Mucosa of rectum (tissue), 2 donors: ENCODE measurements at regions not wholly inside any gene's neighbourhood (a gene's known extent, or its start where the extent isn't known, plus 50 kb on each side); places are given as distances from the start of the nearest gene placed in this dataset.

Experiments
- H3K27ac ChIP-seq, 2 donors: one replicate each; pipeline ENCODE4 v1.7.0; 2013; ENCODE audit warnings: inconsistent platforms in 2 of 2, low read depth in 2 of 2, low read length in 2 of 2
- H3K27me3 ChIP-seq, 2 donors: one replicate each; pipeline ENCODE4 v1.7.0; 2013; ENCODE audit warnings: low read length in 2 of 2; ENCODE audit not compliant: control insufficient read depth in 2 of 2, insufficient read depth in 2 of 2
- H3K36me3 ChIP-seq, 2 donors: one replicate each; pipeline ENCODE4 v1.7.0; 2013; ENCODE audit warnings: low read length in 2 of 2; ENCODE audit not compliant: control insufficient read depth in 2 of 2, insufficient read depth in 2 of 2
- H3K4me1 ChIP-seq, 2 donors: one replicate each; pipeline ENCODE4 v1.7.0; 2013; ENCODE audit warnings: low read length in 2 of 2, mild to moderate bottlenecking in 1 of 2; ENCODE audit not compliant: control insufficient read depth in 2 of 2, insufficient read depth in 2 of 2
- H3K4me3 ChIP-seq, 2 donors: one replicate each; pipeline ENCODE4 v1.7.0; 2013; ENCODE audit warnings: low read length in 2 of 2
- H3K9ac ChIP-seq, 2 donors: one replicate each; pipeline ENCODE4 v1.7.0; 2013; ENCODE audit warnings: low read length in 2 of 2, low read depth in 1 of 2, mild to moderate bottlenecking in 1 of 2
- H3K9me3 ChIP-seq, 2 donors: one replicate each; pipeline ENCODE4 v1.7.0; 2013; ENCODE audit warnings: low read length in 2 of 2; ENCODE audit not compliant: control insufficient read depth in 2 of 2
- donor health status: healthy.
- donor health status: Normal muscosa, but diverticular disease.

- no peaks in the 10 kb centered on the region for H3K9me3 ChIP-seq
- no peak overlapping the region for H3K4me3 ChIP-seq
- no peaks in the 10 kb centered on the region for H3K27me3 ChIP-seq
- H3K4me1 ChIP-seq: no peaks in the 10 kb centered on the region
- H3K36me3 ChIP-seq: no peaks in the 10 kb centered on the region
- H3K9ac ChIP-seq: no peak overlapping the region
- H3K27ac ChIP-seq: no peak overlapping the region
Observed at GRCh38 chr7:81317741-81318140, 398.9 kb upstream of the SEMA3C start.

DNA sequence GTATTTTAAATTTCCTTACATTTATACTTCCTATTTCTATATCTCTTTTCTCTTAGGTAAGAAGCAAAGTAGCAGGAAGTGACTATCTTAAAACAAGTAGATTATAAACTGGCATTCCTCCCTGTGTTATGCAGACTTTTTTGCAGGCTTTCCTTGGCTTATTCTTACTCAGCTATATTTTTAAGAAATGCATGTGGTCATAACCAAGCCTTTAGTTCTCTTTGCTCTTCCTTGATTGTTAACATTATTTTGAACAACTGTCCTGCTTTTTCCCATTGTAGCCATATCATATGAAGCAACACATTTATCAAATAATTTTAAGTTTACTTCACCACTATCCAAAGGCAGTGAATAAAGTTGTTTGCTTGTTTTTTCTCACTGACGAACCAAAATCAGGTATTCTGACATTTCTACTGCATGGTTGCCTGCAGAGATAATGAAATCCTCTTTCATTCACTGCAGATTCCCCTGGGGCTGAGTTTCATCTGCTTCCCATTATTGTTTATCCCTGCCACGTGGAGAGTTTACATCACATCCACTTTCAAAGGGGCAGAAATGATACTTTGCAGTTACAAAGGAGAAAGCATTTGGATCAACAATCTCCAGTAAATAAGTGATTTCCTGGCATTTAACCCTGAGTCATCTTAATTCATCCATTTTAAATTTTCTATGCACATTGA is 389.9 kb upstream of the SEMA3C start:
- Histone ChIP-seq H3K27ac (no peak overlapping the region), H3K9ac (no peak overlapping the region), H3K4me1 (no peaks in the 10 kb centered on the region), H3K4me3 (no peak overlapping the region), H3K9me3 (no peaks in the 10 kb centered on the region), H3K36me3 (no peaks in the 10 kb centered on the region), H3K27me3 (no peaks in the 10 kb centered on the region)

DNA sequence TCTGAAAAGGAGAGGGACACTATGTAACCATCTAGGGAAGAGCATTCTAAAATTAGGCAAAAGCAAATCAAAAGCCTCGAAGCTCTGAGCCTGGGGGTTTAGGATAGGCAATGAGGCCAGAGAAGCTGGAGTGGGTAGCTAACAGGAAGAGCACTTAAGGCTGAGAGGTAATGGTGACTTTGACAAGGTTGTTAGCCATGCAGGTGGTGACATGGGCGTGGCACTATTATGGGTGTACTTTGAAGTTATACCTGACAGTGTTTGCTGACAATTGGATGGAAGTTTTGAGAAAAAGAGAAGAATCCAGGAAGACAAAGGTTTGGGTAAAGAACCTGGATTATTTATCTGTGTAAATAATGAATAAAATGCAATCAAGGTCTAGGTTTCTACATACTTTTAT is 383.0 kb upstream of the SEMA3C start:
- H3K4me3 ChIP-seq: no peak overlapping the region
- H3K27me3 ChIP-seq: no peaks in the 10 kb centered on the region
- H3K9me3 ChIP-seq: no peaks in the 10 kb centered on the region
- H3K4me1 ChIP-seq: peaks cover 8% of the 10 kb centered on the region in 2 donors
- no peak overlapping the region for H3K9ac ChIP-seq
- no peaks in the 10 kb centered on the region for H3K36me3 ChIP-seq
- H3K27ac ChIP-seq: no peak overlapping the region

- H3K4me3 ChIP-seq: no peak overlapping the region
- no peak overlapping the region for H3K9ac ChIP-seq
- no peak overlapping the region for H3K27ac ChIP-seq
- H3K27me3 ChIP-seq: no peaks in the 10 kb centered on the region
- H3K9me3 ChIP-seq: no peaks in the 10 kb centered on the region
- no peaks in the 10 kb centered on the region for H3K36me3 ChIP-seq
- H3K4me1 ChIP-seq: peaks cover 8% of the 10 kb centered on the region in 2 donors
Observed at GRCh38 chr7:81300753-81301152, 381.9 kb upstream of the SEMA3C start.

DNA sequence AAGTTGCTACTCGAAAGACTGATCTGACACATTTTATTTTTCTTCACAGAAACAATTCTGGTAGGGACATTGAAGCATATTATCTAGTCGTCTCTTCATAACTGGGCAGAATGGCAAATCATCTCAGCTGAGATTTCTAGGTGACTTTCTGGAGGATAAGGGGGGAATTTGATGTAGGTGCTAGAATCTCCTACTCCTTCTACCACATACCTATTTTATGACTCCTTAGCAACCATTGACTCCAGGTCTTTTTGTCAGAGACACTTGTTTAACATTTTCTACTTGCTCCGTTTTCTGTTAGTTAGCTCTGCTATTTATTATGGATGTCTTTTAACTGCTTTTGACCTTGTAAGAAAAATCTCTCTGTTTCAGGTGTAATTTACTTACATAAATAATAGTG is 380.9 kb upstream of the SEMA3C start:
- peaks cover 8% of the 10 kb centered on the region in 2 donors for H3K4me1 ChIP-seq
- no peaks in the 10 kb centered on the region for H3K27me3 ChIP-seq
- H3K9me3 ChIP-seq: no peaks in the 10 kb centered on the region
- no peak overlapping the region for H3K9ac ChIP-seq
- H3K4me3 ChIP-seq: no peak overlapping the region
- H3K27ac ChIP-seq: no peak overlapping the region
- no peaks in the 10 kb centered on the region for H3K36me3 ChIP-seq

DNA sequence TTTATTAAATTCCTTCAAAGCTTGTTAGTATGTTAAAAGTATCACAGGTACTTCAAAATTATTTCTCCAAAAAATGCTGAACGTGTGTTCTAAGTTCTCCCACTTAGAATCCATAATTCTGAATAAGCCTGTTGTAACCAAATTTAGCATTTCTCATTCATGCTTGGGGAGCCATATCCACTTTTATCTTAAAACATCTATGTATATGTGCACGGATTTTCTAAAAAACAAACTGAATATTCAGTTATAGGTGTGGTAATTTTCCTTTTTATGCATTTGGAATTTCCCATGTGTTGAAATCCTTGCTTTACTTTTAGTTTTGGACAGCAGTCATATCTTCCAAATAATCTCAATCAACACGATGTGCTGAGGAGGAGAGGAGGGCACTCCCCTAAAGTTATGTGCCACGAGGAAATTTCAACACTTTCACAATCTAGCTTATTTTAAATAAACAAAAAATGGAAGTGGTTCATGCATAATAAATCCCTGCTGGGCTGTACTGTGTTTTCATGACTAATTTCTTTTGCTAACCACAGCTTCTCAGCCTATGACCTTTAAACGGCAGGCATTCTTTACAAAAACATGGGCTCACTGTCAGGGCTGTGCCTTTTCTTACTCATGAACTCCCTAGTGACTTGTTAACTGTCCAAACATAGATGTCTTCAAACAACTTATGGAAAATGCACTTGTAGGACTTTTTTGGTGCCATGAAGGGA is 380.3 kb upstream of the SEMA3C start:
- no peak overlapping the region for H3K9ac ChIP-seq
- peaks cover 8% of the 10 kb centered on the region in 2 donors for H3K4me1 ChIP-seq
- H3K27ac ChIP-seq: no peak overlapping the region
- H3K4me3 ChIP-seq: no peak overlapping the region
- H3K36me3 ChIP-seq: no peaks in the 10 kb centered on the region
- H3K27me3 ChIP-seq: no peaks in the 10 kb centered on the region
- H3K9me3 ChIP-seq: no peaks in the 10 kb centered on the region

DNA sequence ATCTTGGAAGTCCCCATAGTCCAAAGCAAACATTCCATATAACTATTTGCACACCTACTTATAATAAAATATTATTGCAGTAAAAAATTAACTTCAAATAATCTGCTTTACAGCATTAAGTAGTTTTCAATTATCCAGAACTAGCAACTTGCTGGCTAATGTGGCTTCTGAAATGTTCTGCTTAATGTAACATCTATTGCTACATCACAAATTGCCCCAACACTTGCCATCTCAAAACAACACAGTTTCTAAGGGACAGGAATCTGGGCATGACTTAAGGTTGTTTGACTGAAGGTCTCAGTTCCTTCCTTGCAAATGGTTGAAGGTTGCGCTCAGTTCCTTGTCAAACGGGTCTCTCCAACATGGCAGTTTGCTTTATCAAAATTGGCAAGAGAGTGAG is 378.5 kb upstream of the SEMA3C start:
- Histone ChIP-seq H3K9ac (no peak overlapping the region), H3K9me3 (no peaks in the 10 kb centered on the region), H3K36me3 (no peaks in the 10 kb centered on the region), H3K4me1 (peaks cover 5% of the 10 kb centered on the region in 2 donors), H3K27me3 (no peaks in the 10 kb centered on the region), H3K4me3 (no peak overlapping the region), H3K27ac (no peak overlapping the region)

DNA sequence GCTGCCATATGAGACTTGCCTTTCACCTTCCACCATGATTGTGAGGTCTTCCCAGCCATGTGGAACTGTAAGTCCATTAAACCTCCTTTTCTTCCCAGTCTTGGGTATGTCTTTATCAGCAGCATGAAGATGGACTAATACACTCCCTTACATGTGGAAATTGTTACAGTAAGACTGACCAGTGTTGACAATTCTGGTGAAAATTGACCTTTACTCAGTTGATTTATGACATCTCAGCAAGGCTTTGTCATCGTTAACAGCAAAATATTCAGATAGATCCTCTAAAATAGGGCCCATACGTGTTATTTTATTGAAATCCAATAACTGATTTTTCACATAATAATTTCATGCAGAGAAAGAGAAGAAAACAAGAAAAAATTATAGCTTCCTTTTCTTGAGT is 377.9 kb upstream of the SEMA3C start:
- H3K27ac ChIP-seq: no peak overlapping the region
- no peak overlapping the region for H3K9ac ChIP-seq
- H3K27me3 ChIP-seq: no peaks in the 10 kb centered on the region
- H3K9me3 ChIP-seq: no peaks in the 10 kb centered on the region
- H3K4me1 ChIP-seq: peaks cover 2 to 5% of the 10 kb centered on the region in 2 donors
- H3K36me3 ChIP-seq: no peaks in the 10 kb centered on the region
- H3K4me3 ChIP-seq: no peak overlapping the region

DNA sequence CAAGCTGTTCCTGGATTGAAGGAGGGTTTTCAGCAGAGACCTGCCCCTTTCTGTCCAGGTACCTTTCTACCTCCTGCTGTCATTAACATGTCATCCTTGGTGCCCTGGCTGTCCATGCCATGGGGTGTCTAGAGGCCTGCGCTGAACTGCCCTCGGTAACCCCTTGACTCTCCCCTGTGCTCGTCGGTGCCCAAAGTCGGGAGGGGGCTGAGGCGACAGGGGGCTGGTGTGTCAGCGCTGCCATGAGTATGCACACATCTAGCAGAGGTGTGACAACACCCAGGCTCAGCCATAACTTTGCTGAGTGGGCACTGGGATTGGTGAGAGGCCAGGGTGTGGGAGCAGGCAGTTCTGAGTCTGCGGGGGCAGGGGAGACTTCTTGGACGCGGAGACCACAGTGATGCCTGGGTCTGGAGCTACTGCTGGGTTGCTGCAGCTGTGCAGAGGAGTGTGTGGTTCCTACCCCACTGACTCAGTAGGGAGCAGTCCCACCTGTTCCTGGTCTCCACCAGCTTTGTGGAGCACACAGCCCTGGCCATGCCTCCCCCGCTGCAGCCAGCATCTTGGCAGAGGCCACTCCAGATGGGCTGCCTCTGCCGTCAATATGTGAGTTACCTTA is 376.2 kb upstream of the SEMA3C start:
- Histone ChIP-seq H3K4me1 (peaks cover 0 to 3% of the 10 kb centered on the region in 2 donors), H3K27me3 (no peaks in the 10 kb centered on the region), H3K4me3 (no peak overlapping the region), H3K9me3 (no peaks in the 10 kb centered on the region), H3K27ac (no peak overlapping the region), H3K36me3 (no peaks in the 10 kb centered on the region), H3K9ac (no peak overlapping the region)

DNA sequence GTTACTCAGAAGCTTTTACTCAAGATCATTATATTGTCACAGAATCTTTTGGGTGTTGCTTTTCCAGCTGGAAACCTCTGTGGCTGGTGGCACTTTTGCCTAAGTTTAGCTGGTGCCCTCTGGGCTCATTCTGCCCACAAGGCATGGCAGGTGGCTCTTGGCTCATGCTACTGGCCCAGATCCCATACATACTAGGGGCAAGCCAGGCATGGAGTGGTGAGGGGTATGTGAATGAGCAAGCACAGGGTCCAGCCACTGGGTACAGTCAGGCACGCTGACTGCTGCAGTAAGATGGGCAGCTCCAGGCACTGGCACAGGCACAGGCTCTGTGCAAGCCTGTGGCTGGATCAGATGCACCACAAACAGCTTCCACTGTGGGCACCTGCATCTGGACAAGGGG is 375.0 kb upstream of the SEMA3C start:
- no peaks in the 10 kb centered on the region for H3K9me3 ChIP-seq
- H3K27ac ChIP-seq: no peak overlapping the region
- peaks cover 0 to 3% of the 10 kb centered on the region in 2 donors for H3K4me1 ChIP-seq
- H3K27me3 ChIP-seq: no peaks in the 10 kb centered on the region
- no peak overlapping the region for H3K4me3 ChIP-seq
- no peaks in the 10 kb centered on the region for H3K36me3 ChIP-seq
- H3K9ac ChIP-seq: no peak overlapping the region
